GM18499 (cell line): ENCODE measurements at regions not wholly inside any gene's neighbourhood (a gene's known extent, or its start where the extent isn't known, plus 50 kb on each side); places are given as distances from the start of the nearest gene placed in this dataset.

Experiments
- ATAC-seq: cut with Tn5 transposase; IDR thresholded peaks from one replicate; pipeline ENCODE4 v1.9.1; 2021; ENCODE audit warnings: moderate number of reproducible peaks; ENCODE audit not compliant: insufficient read depth, unreplicated experiment

DNA sequence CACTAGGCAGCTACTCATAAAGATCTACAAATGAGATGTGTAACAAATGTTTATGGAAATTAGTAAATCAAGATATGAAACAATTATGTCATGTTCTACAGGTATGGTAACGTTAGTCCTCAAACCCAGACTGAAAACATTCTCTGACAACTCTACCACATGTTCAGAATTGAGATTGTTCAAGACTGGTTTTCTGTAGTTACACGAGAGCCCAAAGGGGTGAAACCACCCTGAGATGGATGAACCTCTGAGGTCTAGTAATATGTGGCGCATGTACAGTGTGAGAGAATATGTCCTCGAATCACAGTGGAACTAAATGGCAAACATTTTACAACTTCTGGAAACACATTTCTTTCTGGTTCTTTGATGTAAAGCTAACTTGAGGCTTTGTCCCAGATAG, 614.3 kb downstream of the ZEB2 start:
- no peak for ATAC-seq

DNA sequence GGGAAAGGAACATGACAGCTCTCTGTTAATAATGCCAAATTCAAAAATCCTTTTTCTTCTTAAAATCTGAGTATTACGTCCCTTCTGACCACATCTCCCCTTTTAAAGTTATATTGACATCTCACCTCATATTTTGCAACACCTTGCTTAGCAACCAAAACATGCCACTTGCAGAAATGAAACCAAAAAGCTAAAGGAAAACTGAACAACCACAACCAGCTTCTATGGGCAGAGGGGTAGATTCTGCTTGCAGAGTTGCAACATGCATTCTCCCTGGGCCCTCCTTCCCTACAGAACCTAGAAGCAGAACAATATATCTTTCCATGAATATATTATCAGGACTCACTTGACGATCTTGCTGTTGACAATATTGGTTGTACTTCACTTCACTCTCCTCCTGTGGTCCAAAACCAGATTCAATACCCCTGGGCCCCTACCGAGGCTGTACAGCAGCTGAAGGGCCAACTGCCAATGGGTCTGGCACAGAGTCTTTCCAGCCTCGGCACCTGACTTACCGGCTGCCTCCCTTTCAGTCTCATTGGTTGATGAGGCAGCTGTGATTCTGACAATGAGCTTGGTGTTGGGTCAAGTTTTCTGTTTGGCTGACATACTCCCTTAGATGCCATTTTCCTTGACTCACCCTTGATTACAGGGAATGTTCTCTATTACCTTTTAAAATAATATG, 616.6 kb downstream of the ZEB2 start:
- no peak for ATAC-seq

GRCh38 chr2:143901185-143901842, 618.6 kb downstream of the ZEB2 start:
- peak; percentile 87 for ATAC-seq

DNA sequence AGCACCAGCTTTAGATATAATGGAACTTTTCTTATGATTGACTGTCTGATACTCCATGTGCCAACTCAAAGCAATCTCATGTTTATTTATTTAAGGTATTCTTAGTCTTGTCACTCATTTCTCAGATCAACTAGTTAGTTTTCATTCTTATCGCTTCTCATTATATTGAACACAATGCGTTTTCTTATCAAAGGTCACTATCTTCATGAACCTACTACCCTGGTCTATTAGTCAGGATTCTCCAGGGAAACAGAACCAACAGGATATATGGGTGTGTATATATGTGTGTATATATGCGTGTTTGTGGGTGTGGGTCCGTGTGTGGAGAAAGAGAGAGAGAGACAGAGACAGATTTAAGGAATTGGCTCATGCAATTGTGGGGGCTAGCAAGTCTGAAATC, 619.9 kb downstream of the ZEB2 start:
- no peak for ATAC-seq

DNA sequence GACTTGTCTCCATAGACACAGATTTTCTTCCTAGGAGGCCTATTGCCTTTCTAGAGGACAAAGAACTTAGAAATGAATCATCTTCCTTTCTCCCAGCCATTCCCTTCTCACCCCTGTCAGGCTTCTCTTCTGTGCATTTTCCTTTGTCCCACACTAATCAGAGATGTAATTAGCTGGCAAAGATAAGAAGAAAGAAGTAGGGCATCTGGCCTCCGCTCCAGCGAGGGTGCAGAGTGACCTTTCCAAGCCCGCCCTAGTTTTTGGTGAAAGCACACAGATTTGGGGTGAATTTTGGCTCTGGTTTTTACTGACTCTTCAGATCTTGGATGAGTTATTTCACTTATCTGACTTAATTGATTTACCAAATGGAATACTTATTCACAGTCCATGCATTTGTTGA, 626.5 kb downstream of the ZEB2 start:
- ATAC-seq, result no peak

DNA sequence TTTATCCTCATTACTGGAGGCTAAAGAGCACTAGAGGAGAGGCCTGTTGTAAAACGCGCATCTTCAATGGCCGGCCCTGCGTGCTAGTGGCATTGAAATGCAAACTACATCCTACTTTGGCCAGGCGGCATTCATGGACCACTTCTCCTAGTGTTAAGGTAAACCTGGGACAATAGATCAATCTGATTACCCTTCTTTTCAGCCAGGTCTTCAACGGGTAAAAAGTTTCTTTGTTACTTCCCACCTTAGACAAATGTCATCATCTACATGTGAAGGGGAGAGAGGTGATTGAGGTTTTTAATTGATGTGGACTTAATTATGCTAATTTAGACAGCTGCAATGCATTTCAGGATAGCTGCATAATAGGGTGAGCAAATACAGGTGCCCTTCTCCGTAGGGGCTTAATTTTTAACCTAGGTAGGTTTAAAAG, 628.0 kb downstream of the ZEB2 start:
- no peak for ATAC-seq

DNA sequence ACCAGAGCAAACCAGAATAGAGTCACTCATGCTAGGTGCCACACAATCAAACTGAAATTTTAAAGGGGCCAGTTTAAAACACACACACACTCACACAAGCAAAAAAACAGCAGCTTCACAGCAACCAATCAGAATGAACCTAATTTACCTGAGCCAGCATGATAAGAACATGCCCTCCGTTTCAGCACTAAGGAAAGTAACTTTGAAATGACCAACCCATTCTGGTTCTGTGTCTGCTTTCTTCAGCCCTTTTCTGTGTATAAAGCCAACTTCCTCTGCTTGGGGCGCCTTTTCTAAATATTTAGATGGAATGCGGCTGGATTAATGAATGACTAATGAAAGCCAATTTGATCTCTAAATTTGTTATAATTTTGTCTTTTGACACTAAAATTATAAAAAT, 629.1 kb downstream of the ZEB2 start:
- no peak for ATAC-seq

GRCh38 chr2:143889216-143889615, 630.7 kb downstream of the ZEB2 start:
- no peak for ATAC-seq

GRCh38 chr2:143885461-143885860, 634.5 kb downstream of the ZEB2 start:
- ATAC-seq, result no peak

DNA sequence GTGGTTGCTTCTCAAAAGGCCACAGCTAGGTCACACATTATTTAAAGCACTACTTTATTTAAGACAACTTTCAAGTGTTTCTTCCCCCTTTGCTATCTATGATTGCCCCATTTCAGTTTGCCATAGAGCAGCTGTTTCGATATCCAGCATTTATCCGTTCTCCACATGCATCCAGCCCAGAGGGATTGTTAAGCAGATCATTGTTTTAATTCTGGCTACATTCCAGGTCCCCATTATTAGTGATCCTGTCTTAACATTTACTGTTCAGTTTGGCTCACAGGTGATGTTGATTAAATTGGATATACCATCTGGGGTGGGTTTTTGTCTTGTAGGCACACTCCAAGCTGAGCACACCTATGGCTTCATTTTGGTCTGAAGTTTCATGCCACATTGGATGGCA, 638.7 kb downstream of the ZEB2 start:
- ATAC-seq, result no peak

DNA sequence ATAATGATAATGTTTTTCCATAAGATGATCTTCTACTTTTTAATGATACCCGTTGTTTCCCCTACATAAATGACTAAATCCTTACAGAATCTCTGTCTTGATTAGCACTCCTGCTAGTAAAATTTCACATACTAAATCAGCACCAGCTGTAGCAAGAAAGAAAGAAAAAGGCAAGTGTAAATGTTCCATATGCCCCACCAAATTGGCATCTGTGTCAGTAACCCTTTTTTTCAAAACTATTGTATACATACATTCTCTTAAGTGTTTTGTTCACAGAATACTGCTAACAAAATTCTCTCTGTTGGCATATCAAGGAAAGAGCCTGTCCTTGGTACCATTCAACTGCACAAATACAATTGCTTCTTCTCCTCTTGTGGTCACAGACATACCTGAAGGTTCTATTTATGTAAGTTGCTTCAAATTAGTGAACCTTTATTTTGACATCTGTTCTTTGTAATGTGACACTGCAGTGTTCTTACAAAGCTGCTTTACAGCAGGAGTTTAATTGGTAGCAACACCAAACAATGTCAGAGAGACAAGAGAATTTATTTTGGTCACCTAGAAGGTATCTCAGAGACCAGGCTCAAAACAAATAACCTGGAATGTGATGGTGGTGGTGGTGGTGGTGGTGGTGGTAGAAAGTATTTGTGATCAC, 641.9 kb downstream of the ZEB2 start:
- ATAC-seq, result no peak

GRCh38 chr2:143877056-143877455, 642.9 kb downstream of the ZEB2 start:
- ATAC-seq, result no peak

GRCh38 chr2:143875295-143876233, 644.4 kb downstream of the ZEB2 start:
- ATAC-seq, result no peak

GRCh38 chr2:143873886-143874285, 646.0 kb downstream of the ZEB2 start:
- no peak for ATAC-seq

- ATAC-seq, result no peak
These were observed 649.2 kb downstream of the ZEB2 start for GRCh38 chr2:143870696-143871095.

DNA sequence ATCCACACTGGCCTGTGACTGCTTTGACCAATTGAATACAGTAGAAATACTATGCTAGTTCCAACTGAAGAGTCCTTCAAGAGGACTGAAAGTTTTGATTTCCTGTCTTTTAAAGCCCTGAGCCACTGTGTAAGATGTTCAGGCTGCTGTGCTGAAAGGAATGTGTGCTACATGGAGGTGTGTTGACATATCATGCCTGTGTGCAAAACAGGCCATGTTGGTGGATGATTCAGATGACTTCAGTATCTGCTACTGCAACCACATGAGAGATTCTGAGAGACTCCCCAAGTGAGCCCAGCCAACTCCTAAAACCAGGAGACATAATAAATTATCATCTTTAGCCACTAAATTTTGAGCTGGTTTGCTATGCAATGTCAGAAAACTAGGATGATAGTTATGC, 662.9 kb downstream of the ZEB2 start:
- no peak for ATAC-seq

DNA sequence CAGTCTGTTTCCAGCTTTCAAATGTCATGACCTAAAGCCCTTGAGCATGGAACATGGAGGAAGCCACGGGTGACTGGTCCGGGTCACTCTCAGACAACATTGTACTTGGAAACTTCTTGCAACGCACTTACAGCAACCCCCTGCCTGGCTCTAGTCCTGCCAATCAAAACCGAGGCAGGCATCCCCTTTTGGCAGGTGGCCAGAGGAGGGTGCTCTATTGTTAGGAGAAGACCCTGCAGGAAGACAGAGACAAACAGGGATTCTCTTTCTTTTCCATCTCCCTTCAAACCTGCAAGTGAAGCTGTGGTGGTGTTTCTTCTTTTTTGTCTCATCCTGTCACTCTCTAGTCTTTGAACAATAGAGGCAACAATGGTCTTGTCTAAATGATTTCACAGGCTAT, 667.2 kb downstream of the ZEB2 start:
- no peak for ATAC-seq

- ATAC-seq, result no peak
These were observed 669.8 kb downstream of the ZEB2 start for GRCh38 chr2:143850084-143850483.

DNA sequence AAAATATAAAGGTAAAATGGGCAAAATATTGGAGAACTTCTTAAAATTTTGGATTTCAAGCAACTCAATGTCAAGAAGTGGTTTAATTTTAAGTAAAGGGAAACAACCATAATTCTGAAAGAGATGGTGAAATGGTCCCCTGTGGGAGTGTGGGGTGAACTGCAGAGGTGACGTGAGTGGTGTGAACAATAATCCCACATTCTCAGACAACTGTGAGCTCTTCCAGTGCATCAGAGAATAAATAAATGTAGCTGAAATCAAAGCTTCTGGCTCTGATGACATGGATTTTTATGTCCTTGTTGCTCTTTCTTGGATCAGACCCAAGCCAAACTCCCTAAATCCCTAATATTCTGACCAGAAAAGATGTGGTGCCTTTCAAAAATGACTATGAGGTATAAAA, 672.7 kb downstream of the ZEB2 start:
- no peak for ATAC-seq

DNA sequence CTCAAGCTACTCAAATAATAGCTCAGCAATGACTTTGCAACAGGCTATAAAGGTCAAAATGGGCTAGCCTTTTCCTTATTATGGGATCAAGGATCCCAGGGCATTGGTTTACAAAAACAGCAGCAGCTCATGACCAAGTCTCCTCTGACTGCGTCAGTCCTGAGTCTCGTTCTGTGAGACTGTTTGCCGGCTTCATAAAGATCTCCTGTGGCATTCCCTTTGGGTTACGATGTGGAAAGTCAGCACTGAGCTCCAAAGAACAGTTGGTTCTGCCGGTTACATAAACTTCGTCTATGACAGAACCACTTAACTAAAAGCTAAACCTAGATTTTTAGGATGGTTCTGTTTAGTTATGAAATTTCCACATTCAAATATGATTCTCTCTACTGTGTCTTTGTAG, 674.9 kb downstream of the ZEB2 start:
- ATAC-seq, result no peak

DNA sequence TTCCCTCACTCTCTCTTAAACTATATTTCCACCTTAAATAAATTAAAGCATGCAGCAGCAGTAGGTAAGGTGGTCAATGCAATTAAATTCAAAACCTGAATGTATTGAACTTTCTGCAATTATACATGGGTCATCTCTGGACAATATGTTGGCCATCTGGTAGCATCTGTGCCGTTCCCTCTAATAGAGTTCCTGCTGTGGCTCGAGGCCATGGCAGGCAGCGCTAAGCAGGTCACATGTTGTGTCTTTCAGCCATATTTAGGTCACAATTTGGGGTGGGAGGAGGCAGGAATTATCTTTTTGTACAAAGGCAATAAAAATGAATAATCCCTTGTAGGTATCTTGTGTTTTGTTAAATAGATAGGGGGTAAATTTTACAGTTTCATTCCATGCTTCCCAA, 676.2 kb downstream of the ZEB2 start:
- ATAC-seq, result no peak
